ENCODE measurements at regions not wholly inside any gene's neighbourhood (a gene's known extent, or its start where the extent isn't known, plus 50 kb on each side); places are given as distances from the start of the nearest gene placed in this dataset.

GRCh38 chr6:15816661-15817060, 153.8 kb upstream of the DTNBP1 start:
- TF ChIP-seq EZH2 (IDR thresholded peaks at IDR 0.05) = no peak
- TF ChIP-seq, protein P1, sequence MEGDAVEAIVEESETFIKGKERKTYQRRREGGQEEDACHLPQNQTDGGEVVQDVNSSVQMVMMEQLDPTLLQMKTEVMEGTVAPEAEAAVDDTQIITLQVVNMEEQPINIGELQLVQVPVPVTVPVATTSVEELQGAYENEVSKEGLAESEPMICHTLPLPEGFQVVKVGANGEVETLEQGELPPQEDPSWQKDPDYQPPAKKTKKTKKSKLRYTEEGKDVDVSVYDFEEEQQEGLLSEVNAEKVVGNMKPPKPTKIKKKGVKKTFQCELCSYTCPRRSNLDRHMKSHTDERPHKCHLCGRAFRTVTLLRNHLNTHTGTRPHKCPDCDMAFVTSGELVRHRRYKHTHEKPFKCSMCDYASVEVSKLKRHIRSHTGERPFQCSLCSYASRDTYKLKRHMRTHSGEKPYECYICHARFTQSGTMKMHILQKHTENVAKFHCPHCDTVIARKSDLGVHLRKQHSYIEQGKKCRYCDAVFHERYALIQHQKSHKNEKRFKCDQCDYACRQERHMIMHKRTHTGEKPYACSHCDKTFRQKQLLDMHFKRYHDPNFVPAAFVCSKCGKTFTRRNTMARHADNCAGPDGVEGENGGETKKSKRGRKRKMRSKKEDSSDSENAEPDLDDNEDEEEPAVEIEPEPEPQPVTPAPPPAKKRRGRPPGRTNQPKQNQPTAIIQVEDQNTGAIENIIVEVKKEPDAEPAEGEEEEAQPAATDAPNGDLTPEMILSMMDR (IDR thresholded peaks at IDR 0.05 in 2 of 3, conservative IDR thresholded peaks at IDR 0.05 in 1 of 3; ENCODE audit: borderline replicate concordance in 1 of 3, insufficient read depth in 1 of 3, low read depth in 2 of 3, low read length in 2 of 3) = no peak
- TF ChIP-seq, protein P2, sequence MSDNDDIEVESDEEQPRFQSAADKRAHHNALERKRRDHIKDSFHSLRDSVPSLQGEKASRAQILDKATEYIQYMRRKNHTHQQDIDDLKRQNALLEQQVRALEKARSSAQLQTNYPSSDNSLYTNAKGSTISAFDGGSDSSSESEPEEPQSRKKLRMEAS (IDR thresholded peaks at IDR 0.05) = no peak
- no peak for TF ChIP-seq POLR2A (IDR thresholded peaks at IDR 0.05; ENCODE audit: borderline replicate concordance, extremely low read depth, insufficient read depth, insufficient read length)
- TF ChIP-seq POLR2AphosphoS5 (IDR thresholded peaks at IDR 0.05; ENCODE audit: low read depth, low read length) = no peak
- no peak for TF ChIP-seq TCF7L2 (IDR thresholded peaks at IDR 0.05; ENCODE audit: borderline replicate concordance, extremely low read depth, insufficient read depth, insufficient read length)
- TF ChIP-seq EGR1 (IDR thresholded peaks at IDR 0.05; ENCODE audit: low read depth) = no peak
- TF ChIP-seq JUND (IDR thresholded peaks at IDR 0.05) = no peak
- TF ChIP-seq, protein P3, sequence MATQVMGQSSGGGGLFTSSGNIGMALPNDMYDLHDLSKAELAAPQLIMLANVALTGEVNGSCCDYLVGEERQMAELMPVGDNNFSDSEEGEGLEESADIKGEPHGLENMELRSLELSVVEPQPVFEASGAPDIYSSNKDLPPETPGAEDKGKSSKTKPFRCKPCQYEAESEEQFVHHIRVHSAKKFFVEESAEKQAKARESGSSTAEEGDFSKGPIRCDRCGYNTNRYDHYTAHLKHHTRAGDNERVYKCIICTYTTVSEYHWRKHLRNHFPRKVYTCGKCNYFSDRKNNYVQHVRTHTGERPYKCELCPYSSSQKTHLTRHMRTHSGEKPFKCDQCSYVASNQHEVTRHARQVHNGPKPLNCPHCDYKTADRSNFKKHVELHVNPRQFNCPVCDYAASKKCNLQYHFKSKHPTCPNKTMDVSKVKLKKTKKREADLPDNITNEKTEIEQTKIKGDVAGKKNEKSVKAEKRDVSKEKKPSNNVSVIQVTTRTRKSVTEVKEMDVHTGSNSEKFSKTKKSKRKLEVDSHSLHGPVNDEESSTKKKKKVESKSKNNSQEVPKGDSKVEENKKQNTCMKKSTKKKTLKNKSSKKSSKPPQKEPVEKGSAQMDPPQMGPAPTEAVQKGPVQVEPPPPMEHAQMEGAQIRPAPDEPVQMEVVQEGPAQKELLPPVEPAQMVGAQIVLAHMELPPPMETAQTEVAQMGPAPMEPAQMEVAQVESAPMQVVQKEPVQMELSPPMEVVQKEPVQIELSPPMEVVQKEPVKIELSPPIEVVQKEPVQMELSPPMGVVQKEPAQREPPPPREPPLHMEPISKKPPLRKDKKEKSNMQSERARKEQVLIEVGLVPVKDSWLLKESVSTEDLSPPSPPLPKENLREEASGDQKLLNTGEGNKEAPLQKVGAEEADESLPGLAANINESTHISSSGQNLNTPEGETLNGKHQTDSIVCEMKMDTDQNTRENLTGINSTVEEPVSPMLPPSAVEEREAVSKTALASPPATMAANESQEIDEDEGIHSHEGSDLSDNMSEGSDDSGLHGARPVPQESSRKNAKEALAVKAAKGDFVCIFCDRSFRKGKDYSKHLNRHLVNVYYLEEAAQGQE (IDR thresholded peaks at IDR 0.05; ENCODE audit: low read depth) = no peak
- TF ChIP-seq SP1 (IDR thresholded peaks at IDR 0.05; ENCODE audit: low read depth) = no peak
- TF ChIP-seq EZH2phosphoT487 (IDR thresholded peaks at IDR 0.05; ENCODE audit: borderline replicate concordance) = no peak
- no peak for TF ChIP-seq RAD21 (IDR thresholded peaks at IDR 0.05; ENCODE audit: low read depth)
- no peak for TF ChIP-seq SIN3A (IDR thresholded peaks at IDR 0.05; ENCODE audit: low read depth)
